ENCODE measurements at regions not wholly inside any gene's neighbourhood (a gene's known extent, or its start where the extent isn't known, plus 50 kb on each side); places are given as distances from the start of the nearest gene placed in this dataset.

DNA sequence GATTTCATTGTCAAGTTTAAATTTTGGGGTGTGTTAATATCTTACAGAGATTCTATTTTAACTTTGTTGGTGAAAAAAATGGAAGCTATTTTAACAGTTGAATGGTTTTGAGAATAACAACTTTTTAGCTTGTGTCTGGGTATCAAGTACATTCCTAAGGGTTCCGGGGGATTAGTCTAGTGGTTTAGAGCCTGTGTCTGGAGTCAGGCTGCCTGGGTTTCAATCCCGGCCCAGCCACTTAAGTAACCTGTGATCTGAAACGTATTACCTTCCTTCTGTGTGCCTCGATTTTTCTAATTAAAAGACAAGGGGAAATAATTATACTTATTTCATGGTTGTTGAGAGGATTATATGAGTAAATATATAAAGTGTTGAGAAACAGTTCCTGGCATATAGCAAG, 288.6 kb upstream of the NR3C2 start:
- H3K4me3 ChIP-seq (ENCODE audit: low read depth, low read length), result no peak overlapping the region
- TF ChIP-seq, protein P1, sequence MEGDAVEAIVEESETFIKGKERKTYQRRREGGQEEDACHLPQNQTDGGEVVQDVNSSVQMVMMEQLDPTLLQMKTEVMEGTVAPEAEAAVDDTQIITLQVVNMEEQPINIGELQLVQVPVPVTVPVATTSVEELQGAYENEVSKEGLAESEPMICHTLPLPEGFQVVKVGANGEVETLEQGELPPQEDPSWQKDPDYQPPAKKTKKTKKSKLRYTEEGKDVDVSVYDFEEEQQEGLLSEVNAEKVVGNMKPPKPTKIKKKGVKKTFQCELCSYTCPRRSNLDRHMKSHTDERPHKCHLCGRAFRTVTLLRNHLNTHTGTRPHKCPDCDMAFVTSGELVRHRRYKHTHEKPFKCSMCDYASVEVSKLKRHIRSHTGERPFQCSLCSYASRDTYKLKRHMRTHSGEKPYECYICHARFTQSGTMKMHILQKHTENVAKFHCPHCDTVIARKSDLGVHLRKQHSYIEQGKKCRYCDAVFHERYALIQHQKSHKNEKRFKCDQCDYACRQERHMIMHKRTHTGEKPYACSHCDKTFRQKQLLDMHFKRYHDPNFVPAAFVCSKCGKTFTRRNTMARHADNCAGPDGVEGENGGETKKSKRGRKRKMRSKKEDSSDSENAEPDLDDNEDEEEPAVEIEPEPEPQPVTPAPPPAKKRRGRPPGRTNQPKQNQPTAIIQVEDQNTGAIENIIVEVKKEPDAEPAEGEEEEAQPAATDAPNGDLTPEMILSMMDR (IDR thresholded peaks at IDR 0.05; ENCODE audit: control insufficient read depth, extremely low read depth, insufficient read depth), result no peak
- DNase-seq (ENCODE audit: low read depth), result no peak

GRCh38 chr4:148730082-148730640, 287.9 kb upstream of the NR3C2 start:
- TF ChIP-seq, protein P1 (IDR thresholded peaks at IDR 0.05; ENCODE audit: control insufficient read depth, extremely low read depth, insufficient read depth), result no peak
- no peak overlapping the region for H3K4me3 ChIP-seq (ENCODE audit: low read depth, low read length)
- no peak for DNase-seq (ENCODE audit: low read depth)

DNA sequence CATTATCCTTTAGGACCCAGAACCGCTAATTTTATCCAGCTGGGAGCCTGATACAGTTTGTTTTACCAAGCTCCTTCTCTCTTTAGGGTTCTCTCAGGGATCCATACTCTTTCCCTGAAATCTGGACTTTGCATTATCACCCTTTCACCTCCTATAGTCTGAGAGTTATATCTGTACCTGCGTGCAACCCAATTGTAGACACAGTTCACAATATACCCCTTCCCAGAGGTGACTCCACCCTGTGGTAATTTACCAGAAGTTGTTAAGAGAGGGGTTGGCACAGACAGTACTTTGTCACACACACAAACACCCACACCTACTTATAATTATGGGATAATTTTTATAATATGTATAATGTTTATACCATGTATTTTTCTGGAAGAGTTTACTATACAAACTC, 275.8 kb upstream of the NR3C2 start:
- no peak for DNase-seq (ENCODE audit: low read depth)
- TF ChIP-seq, protein P1 (IDR thresholded peaks at IDR 0.05; ENCODE audit: control insufficient read depth, extremely low read depth, insufficient read depth), result no peak
- no peak overlapping the region for H3K4me3 ChIP-seq (ENCODE audit: low read depth, low read length)

- no peak for DNase-seq (ENCODE audit: low read depth)
- no peak overlapping the region for H3K4me3 ChIP-seq (ENCODE audit: low read depth, low read length)
- TF ChIP-seq, protein P1 (IDR thresholded peaks at IDR 0.05; ENCODE audit: control insufficient read depth, extremely low read depth, insufficient read depth), result no peak
Measured at GRCh38 chr4:148716431-148717052, 274.3 kb upstream of the NR3C2 start.

DNA sequence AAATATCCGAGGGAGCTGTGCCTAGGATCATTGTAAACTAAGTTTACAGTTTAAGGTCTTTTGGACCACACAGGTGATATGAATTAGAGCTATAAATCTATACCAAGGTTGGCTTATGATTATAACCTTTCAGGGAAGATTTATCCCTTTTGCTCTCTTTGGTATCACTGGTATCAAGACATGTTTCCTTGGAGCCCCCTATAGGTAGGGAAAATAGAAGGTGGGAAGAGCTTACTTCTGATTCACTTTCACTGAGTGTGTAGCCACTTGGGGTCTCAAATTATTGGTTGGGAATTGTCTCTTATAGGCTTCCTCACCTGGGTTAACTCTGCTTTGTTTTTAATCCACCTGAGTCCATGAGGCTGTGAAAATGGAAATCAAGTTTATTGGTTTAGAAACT, 262.1 kb upstream of the NR3C2 start:
- TF ChIP-seq, protein P1 (IDR thresholded peaks at IDR 0.05; ENCODE audit: control insufficient read depth, extremely low read depth, insufficient read depth), result no peak
- DNase-seq (ENCODE audit: low read depth), result no peak
- no peak overlapping the region for H3K4me3 ChIP-seq (ENCODE audit: low read depth, low read length)

GRCh38 chr4:148694702-148695101, 252.5 kb upstream of the NR3C2 start:
- DNase-seq (ENCODE audit: low read depth), result peak; percentile 77
- H3K4me3 ChIP-seq (ENCODE audit: low read depth, low read length), result no peak overlapping the region
- TF ChIP-seq, protein P1 (IDR thresholded peaks at IDR 0.05; ENCODE audit: control insufficient read depth, extremely low read depth, insufficient read depth), result no peak

All from LNCaP clone FGC (cell line).